IMR-90 (cell line): ENCODE measurements at regions not wholly inside any gene's neighbourhood (a gene's known extent, or its start where the extent isn't known, plus 50 kb on each side); places are given as distances from the start of the nearest gene placed in this dataset.

Source experiments
- ATAC-seq: fragments of 200-7000 bp; cut with Tn5 transposase; 2 replicates; pipeline ENCODE4 v1.9.1; 2020; ENCODE audit warnings: low read depth, mild to moderate bottlenecking, moderate library complexity
- BruUV-seq: library from RNA; stranded (reverse); fragments of 400-500 nt; replicated peaks from 2 replicates; lab custom pipeline; 2021; lab: Mats Ljungman, UMichigan
- CTCF ChIA-PET: fragments of 300-600 bp; formaldehyde crosslinking; extraction: SDS; loops from one replicate; lab custom pipeline; 2021; ENCODE audit warnings: antibody characterized with exemption; lab: Yijun Ruan, JAX
- POLR2A ChIA-PET: fragments of 300-600 bp; sonication (Branson Sonifier 250); formaldehyde crosslinking; loops from one replicate; lab custom pipeline; 2022; ENCODE audit warnings: antibody characterized with exemption; ENCODE audit not compliant: unreplicated experiment; lab: Charles Lee
- DNase-seq: peaks from one replicate; pipeline ENCODE4 v3.0.0; 2013
- H2AFZ ChIP-seq: replicated peaks from 2 replicates; pipeline ENCODE3; 2013; ENCODE audit warnings: low read length, mild to moderate bottlenecking; ENCODE audit not compliant: poor library complexity
- H2AK5ac ChIP-seq: 2 replicates; pipeline ENCODE4 v1.6.1; 2013; ENCODE audit warnings: low read depth, low read length, inconsistent platforms
- H2AK9ac ChIP-seq: replicated peaks from 2 replicates; pipeline ENCODE3; 2013; ENCODE audit warnings: mild to moderate bottlenecking, low read depth, low read length, moderate library complexity; ENCODE audit not compliant: poor library complexity
- H2BK120ac ChIP-seq: 2 replicates; pipeline ENCODE4 v1.6.1; 2013; ENCODE audit warnings: low read depth, low read length, inconsistent platforms
- H2BK15ac ChIP-seq: 3 replicates; pipeline ENCODE4 v1.6.1; 2013; ENCODE audit warnings: low read depth, low read length, inconsistent platforms
- H2BK20ac ChIP-seq: 2 replicates; pipeline ENCODE4 v1.6.1; 2013; ENCODE audit warnings: low read depth, mild to moderate bottlenecking, inconsistent platforms, low read length, moderate library complexity
- H2BK5ac ChIP-seq: 2 replicates; pipeline ENCODE4 v1.6.1; 2013; ENCODE audit warnings: mild to moderate bottlenecking, low read depth, low read length, inconsistent platforms; ENCODE audit not compliant: poor library complexity, severe bottlenecking
- H3K14ac ChIP-seq: replicated peaks from 2 replicates; pipeline ENCODE4 v1.6.1; 2013; ENCODE audit warnings: low read depth, low read length, inconsistent platforms
- H3K18ac ChIP-seq: 2 replicates; pipeline ENCODE4 v1.6.1; 2013; ENCODE audit warnings: low read depth, low read length, control low read depth
- H3K23ac ChIP-seq: 2 replicates; pipeline ENCODE4 v1.6.1; 2013; ENCODE audit warnings: low read depth, low read length, inconsistent platforms
- H3K27ac ChIP-seq: 2 replicates; pipeline ENCODE4 v1.5.1; 2013; ENCODE audit warnings: mild to moderate bottlenecking, control low read depth, low read length; ENCODE audit not compliant: insufficient read depth
- H3K27me3 ChIP-seq: 2 replicates; pipeline ENCODE4 v1.6.1; 2013; ENCODE audit warnings: low read length; ENCODE audit not compliant: control insufficient read depth, insufficient read depth
- H3K36me3 ChIP-seq: 2 replicates; pipeline ENCODE4 v1.6.1; 2013; ENCODE audit warnings: low read length, mixed read lengths; ENCODE audit not compliant: control insufficient read depth, insufficient read depth
- H3K4ac ChIP-seq: 2 replicates; pipeline ENCODE4 v1.6.1; 2013; ENCODE audit warnings: low read depth, low read length, inconsistent platforms
- H3K4me1 ChIP-seq: 2 replicates; pipeline ENCODE4 v1.6.1; 2013; ENCODE audit warnings: low read length, mixed read lengths; ENCODE audit not compliant: control insufficient read depth, insufficient read depth
- H3K4me2 ChIP-seq: 2 replicates; pipeline ENCODE4 v1.6.1; 2013; ENCODE audit warnings: low read depth, mild to moderate bottlenecking, control low read depth, low read length, moderate library complexity
- H3K4me3 ChIP-seq: 2 replicates; pipeline ENCODE4 v1.5.1; 2013; ENCODE audit warnings: low read depth, mild to moderate bottlenecking, control low read depth, low read length, moderate library complexity; ENCODE audit not compliant: insufficient read depth
- H3K56ac ChIP-seq: 2 replicates; pipeline ENCODE4 v1.6.1; 2013; ENCODE audit warnings: low read length, inconsistent platforms; ENCODE audit not compliant: insufficient read depth; ENCODE audit errors: extremely low read depth
- H3K79me1 ChIP-seq, 2 experiments: 2 replicates each; pipeline ENCODE4 v1.6.1; 2013; ENCODE audit warnings: low read length in 2 of 2, inconsistent platforms in 1 of 2, low read depth in 1 of 2
- H3K9ac ChIP-seq: 2 replicates; pipeline ENCODE4 v1.6.1; 2013; ENCODE audit warnings: low read depth, low read length, control low read depth
- H3K9me1 ChIP-seq: 2 replicates; pipeline ENCODE4 v1.6.1; 2013; ENCODE audit warnings: low read length, inconsistent platforms; ENCODE audit not compliant: insufficient read depth
- H3K9me3 ChIP-seq: 2 replicates; pipeline ENCODE4 v1.6.1; 2013; ENCODE audit warnings: low read length; ENCODE audit not compliant: control insufficient read depth, insufficient read depth
- H4K20me1 ChIP-seq: 2 replicates; pipeline ENCODE4 v1.6.1; 2013; ENCODE audit warnings: low read length, inconsistent platforms; ENCODE audit not compliant: insufficient read depth
- H4K5ac ChIP-seq: 2 replicates; pipeline ENCODE4 v1.6.1; 2013; ENCODE audit warnings: mild to moderate bottlenecking, low read depth, low read length, control low read depth
- H4K8ac ChIP-seq, 2 experiments: 2 replicates each; pipeline ENCODE4 v1.6.1; 2013; ENCODE audit warnings: low read depth in 2 of 2, low read length in 2 of 2, control low read depth in 1 of 2, inconsistent platforms in 1 of 2
- H4K91ac ChIP-seq: 2 replicates; pipeline ENCODE4 v1.6.1; 2013; ENCODE audit warnings: low read depth, low read length, inconsistent platforms; ENCODE audit not compliant: insufficient read depth
- BHLHE40 ChIP-seq: fragments of 150-350 bp; IDR thresholded peaks from 2 replicates; pipeline ENCODE4 v1.6.1; 2016; ENCODE audit warnings: mild to moderate bottlenecking, low read depth, low read length
- FOS ChIP-seq: fragments of 150-350 bp; IDR thresholded peaks from 2 replicates; pipeline ENCODE4 v1.6.1; 2016; ENCODE audit warnings: low read depth, low read length
- MXI1 ChIP-seq: IDR thresholded peaks from 2 replicates; pipeline ENCODE4 v1.6.1; 2012; ENCODE audit warnings: low read depth, mild to moderate bottlenecking, low read length, moderate library complexity, borderline replicate concordance
- RCOR1 ChIP-seq: IDR thresholded peaks from 2 replicates; pipeline ENCODE4 v1.6.1; 2012; ENCODE audit warnings: mild to moderate bottlenecking, low read length, improper control_type of control experiment; ENCODE audit not compliant: insufficient replicate concordance
- RFX5 ChIP-seq: IDR thresholded peaks from 2 replicates; pipeline ENCODE4 v1.8.0; 2012; ENCODE audit warnings: low read depth, mild to moderate bottlenecking, low read length, moderate library complexity
- WGBS, 2 experiments: methylation state at CpG; one replicate each; pipeline versions ENCODE4 v1.1.5 to v1.1.7; 2013; ENCODE audit warnings: missing lambda C conversion rate in 2 of 2; ENCODE audit not compliant: insufficient read length in 1 of 2; ENCODE audit errors: extremely low coverage in 2 of 2; 5-methylcytosine and 5-hydroxymethylcytosine counted together
- dilution Hi-C: fragments of 300-500 bp; cut with HindIII; formaldehyde crosslinking; loops from one replicate; pipeline ENCODE4 v1.14.3; 2018; ENCODE audit warnings: low sequenced_read_pairs; ENCODE audit not compliant: unreplicated experiment
- in situ Hi-C: fragments of 300-500 bp; cut with MboI; formaldehyde crosslinking; loops from 3 replicates; pipeline ENCODE4 v1.14.3; 2019; ENCODE audit warnings: low sequenced_read_pairs, inconsistent platforms, mixed read lengths
- intact Hi-C: fragments of 100-400 bp; cut with micrococcal nuclease; formaldehyde crosslinking; loops from 2 replicates; pipeline ENCODE4 v1.10.0; 2022

DNA sequence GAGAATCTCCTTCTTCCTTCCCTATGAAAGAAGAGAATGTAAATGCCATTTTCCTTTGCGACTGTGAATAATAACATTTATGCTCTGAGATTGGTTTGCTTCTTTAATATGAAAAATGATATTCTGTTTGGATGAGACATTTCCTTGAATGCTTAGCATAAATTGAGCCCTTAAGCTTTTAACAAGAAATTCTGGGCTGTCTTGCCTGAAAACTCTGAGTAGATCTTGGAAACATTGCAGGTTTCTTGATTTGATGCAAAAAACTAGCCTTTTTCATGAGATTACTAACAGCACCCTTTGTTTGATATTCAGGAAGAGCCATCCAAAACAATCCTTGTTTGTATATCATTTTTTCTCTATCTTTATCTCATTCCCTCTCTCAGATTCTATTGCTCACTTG, 272.5 kb downstream of the TMEM38B start:
- Histone ChIP-seq H2AK5ac (no peak overlapping the region), H4K91ac (no peak overlapping the region), H3K36me3 (no peaks in the 10 kb centered on the region), H3K4me1 (no peaks in the 10 kb centered on the region), H2BK15ac (no peak overlapping the region), H3K14ac (no peak overlapping the region), H3K23ac (no peak overlapping the region), H3K27me3 (no peaks in the 10 kb centered on the region), H3K56ac (no peak overlapping the region), H3K18ac (no peak overlapping the region), H2BK120ac (no peak overlapping the region), H3K27ac (no peak overlapping the region), H3K79me1 (no peaks in the 10 kb centered on the region), H4K20me1 (no peaks in the 10 kb centered on the region), H2AK9ac (no peak overlapping the region), H4K5ac (no peak overlapping the region), H2BK20ac (no peak overlapping the region), H3K9me1 (no peaks in the 10 kb centered on the region), H4K8ac (no peak overlapping the region), H2AFZ (no peak overlapping the region), H3K4me2 (no peak overlapping the region), H3K4me3 (no peak overlapping the region), H3K4ac (no peak overlapping the region), H3K9ac (no peak overlapping the region), H3K9me3 (no peaks in the 10 kb centered on the region), H2BK5ac (no peak overlapping the region)
- intact Hi-C loops (no loop called here), dilution Hi-C loops (no loop called here), in situ Hi-C loops (no loop called here)
- DNase-seq (no peak), ATAC-seq (no peak)
- BruUV-seq: no TSS peak
- ChIA-PET POLR2A (no interaction called here), CTCF (no interaction called here)
- TF ChIP-seq BHLHE40: no peak
- no peak for TF ChIP-seq MXI1
- TF ChIP-seq RCOR1: no peak
- no peak for TF ChIP-seq RFX5
- no peak for TF ChIP-seq FOS
- no CpG with 5 or more reads among the region's 1 CpG for WGBS, 2 experiments
